Activated naive CD4-positive, alpha-beta T cell treated with anti-CD3 and anti-CD28 coated beads, Interleukin-2, amount 10 ng/mL, durations not matched to agents 7 days and 5 days (primary cell): ENCODE measurements at regions not wholly inside any gene's neighbourhood (a gene's known extent, or its start where the extent isn't known, plus 50 kb on each side); places are given as distances from the start of the nearest gene placed in this dataset.
"Not testable (repeated sequence)": the region's sequence is repeated elsewhere in the genome, so short reads cannot be mapped to it uniquely, and the experiment has no call there.

Source experiments
- CTCF ChIA-PET: fragments of 350-600 bp; sonication (Branson Sonifier 250); formaldehyde crosslinking; loops from one replicate; lab custom pipeline; 2021; ENCODE audit warnings: antibody characterized with exemption; lab: Charles Lee
- DNase-seq: peaks from one replicate; pipeline ENCODE4 v3.0.0-alpha.2; 2020
- H3K27ac Mint-ChIP-seq: one replicate; pipeline ENCODE4 v1.8.0; 2021; ENCODE audit warnings: mild to moderate bottlenecking, moderate library complexity, mixed read lengths
- H3K27me3 Mint-ChIP-seq: one replicate; pipeline ENCODE4 v1.8.0; 2021; ENCODE audit warnings: mild to moderate bottlenecking, mixed read lengths
- H3K36me3 Mint-ChIP-seq: one replicate; pipeline ENCODE4 v1.8.0; 2021; ENCODE audit warnings: mixed read lengths
- H3K4me1 Mint-ChIP-seq: one replicate; pipeline ENCODE4 v1.8.0; 2021; ENCODE audit warnings: mixed read lengths
- H3K4me3 Mint-ChIP-seq: one replicate; pipeline ENCODE4 v1.8.0; 2021; ENCODE audit warnings: mild to moderate bottlenecking, moderate library complexity, mixed read lengths
- H3K9me3 Mint-ChIP-seq: one replicate; pipeline ENCODE4 v1.8.0; 2021; ENCODE audit warnings: mixed read lengths

DNA sequence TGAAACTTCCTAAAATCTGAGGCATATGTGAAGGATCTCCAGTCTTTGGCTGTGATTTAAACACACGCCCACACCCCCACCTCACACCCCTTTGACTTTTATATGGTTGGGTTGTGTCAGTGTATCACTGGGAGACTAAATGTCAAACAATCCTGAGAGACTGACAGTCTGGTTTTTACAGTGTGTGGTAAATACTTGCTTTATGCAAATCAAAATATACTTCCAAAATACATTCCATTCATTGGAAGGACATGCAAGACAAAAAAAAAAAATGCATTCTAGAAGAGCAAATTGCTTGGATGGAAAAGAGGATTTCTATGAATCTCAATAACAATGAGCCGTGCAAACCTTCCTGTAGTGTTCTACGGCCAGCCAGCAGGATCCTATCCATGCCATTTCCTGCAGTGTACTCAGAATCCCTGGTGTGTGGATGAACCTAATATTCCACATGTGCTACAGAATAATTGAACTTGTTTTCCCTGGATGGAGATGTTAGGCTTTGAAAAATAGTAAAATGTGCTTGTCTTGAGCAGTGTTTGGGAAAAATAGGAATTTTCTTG lies 602.1 kb upstream of the GOT2 start:
- DNase-seq, result no peak
- no peaks in the 10 kb centered on the region for H3K27me3 Mint-ChIP-seq
- H3K4me1 Mint-ChIP-seq, result no peaks in the 10 kb centered on the region
- H3K4me3 Mint-ChIP-seq, result no peak overlapping the region
- H3K9me3 Mint-ChIP-seq, result no peaks in the 10 kb centered on the region
- CTCF ChIA-PET, result interaction anchor here (1.6 kb wide), 1 partner anchor 10 kb away, joined by 3 read pairs; no protein-coding TSS in a partner anchor
- no peaks in the 10 kb centered on the region for H3K36me3 Mint-ChIP-seq
- H3K27ac Mint-ChIP-seq, result no peak overlapping the region

DNA sequence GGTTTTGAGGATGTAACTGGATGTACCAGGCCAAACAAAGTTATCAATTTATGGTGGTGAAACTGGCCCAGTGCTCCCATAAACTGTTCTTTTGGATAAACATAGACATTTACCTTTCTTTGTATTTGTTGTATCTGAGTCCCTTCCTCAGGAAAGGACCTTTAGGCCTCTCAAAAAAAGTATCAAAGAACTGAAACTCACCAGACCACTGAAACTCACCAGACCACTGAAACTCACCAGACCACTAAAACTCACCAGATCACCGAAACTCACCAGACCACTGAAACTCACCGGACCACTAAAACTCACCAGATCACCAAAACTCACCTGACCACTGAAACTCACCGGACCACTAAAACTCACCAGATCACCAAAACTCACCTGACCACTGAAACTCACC lies 597.6 kb upstream of the GOT2 start:
- DNase-seq, H3K9me3 Mint-ChIP-seq, H3K27ac Mint-ChIP-seq, H3K27me3 Mint-ChIP-seq, H3K4me1 Mint-ChIP-seq, H3K36me3 Mint-ChIP-seq, H3K4me3 Mint-ChIP-seq, CTCF ChIA-PET: not testable (repeated sequence)

DNA sequence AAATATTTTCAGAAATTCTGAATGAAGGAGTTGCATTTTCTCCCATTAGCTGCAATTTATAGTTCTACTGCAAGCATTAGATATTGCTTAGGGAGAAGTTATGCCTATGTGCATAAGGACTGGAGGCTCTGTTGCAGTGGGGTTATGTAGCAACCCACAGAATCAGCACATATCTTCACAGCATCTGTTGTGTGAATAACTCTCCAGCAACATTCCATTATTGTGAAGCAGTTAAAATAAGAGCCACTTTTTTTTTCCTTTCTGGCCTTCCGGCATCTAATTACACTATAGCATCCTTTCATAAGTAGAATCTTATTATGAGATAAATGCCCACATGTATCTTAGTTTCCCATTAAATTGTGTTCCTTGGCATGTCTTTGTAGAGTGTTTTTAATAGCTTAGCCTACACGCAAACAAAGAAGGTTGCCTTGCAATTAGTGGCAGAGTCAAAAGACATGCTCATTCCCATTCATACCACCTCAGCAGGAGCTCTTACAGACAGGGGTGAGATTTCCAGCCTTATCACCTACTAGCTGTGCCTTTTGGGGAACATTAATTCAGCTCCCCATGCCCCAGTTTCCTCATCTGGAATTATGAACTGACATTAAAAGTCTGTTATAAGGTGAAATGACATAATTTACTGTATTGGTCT lies 596.0 kb upstream of the GOT2 start:
- Mint-ChIP-seq H3K36me3 (no peaks in the 10 kb centered on the region), H3K4me1 (no peaks in the 10 kb centered on the region), H3K9me3 (no peaks in the 10 kb centered on the region), H3K27ac (no peak overlapping the region), H3K27me3 (no peaks in the 10 kb centered on the region), H3K4me3 (no peak overlapping the region)
- CTCF ChIA-PET, result interaction anchor here (0.6 kb wide), 1 partner anchor 245 kb away, joined by 3 read pairs; no protein-coding TSS in a partner anchor
- no peak for DNase-seq

DNA sequence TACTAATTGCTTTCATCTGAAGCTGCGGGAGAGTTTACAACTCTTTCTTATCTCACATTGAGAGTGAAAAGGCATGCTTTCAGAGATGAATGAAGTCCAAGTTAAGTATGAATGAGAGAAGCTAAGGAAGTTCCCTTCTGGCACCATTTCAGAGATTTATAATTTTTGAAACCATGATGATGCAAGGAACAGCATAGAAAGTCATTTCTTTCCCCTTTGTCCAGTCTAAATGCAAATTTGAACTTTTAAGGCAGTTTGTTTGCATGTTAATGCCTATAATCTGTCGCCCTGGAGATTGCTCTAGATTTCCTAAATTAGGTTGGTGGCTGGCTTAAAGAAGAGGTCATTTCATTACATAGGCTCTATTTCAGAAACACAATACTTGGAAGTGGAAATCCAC lies 594.8 kb upstream of the GOT2 start:
- H3K4me1 Mint-ChIP-seq, result no peaks in the 10 kb centered on the region
- CTCF ChIA-PET, result no interaction called here
- H3K27me3 Mint-ChIP-seq, result no peaks in the 10 kb centered on the region
- no peak overlapping the region for H3K27ac Mint-ChIP-seq
- no peak overlapping the region for H3K4me3 Mint-ChIP-seq
- H3K36me3 Mint-ChIP-seq, result no peaks in the 10 kb centered on the region
- H3K9me3 Mint-ChIP-seq, result no peaks in the 10 kb centered on the region
- no peak for DNase-seq

DNA sequence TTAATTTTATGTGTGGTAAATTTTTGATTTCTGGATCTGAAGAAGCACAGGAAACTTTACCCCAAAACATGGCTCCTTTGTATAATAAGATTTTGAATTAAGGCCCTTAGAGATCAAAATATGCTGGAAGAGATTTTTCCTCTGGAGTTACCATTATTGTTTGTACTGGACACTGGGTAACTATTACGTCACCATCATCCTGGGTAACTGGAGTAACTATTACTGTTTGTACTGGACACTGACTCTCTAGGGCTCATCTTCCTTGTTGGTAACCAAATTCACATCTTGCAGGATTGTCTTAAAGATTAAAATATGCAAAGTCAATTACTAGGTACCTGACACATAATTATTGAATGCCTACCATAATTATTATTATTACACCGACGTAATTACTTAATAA lies 593.8 kb upstream of the GOT2 start:
- DNase-seq, result no peak
- Mint-ChIP-seq H3K27ac (no peak overlapping the region), H3K4me3 (no peak overlapping the region), H3K36me3 (no peaks in the 10 kb centered on the region), H3K9me3 (no peaks in the 10 kb centered on the region), H3K27me3 (no peaks in the 10 kb centered on the region), H3K4me1 (no peaks in the 10 kb centered on the region)
- CTCF ChIA-PET, result no interaction called here

DNA sequence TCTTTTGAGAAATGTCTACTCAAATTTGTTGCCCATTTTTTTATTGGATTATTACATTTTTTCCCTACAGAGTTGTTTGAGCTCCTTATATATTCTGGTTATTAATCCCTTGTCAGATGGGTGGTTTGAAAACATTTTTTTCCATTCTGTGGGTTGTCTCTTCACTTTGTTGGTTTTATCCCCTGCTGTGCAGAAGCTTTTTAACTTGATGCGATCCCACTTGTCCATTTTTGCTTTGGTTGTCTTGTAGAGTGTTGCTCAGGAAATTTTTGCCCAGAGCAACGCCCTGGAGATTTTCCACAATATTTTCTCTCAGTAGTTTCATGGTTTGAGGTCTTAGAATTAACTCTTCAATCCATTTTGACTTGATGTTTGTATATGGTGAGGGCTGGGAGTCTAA lies 592.8 kb upstream of the GOT2 start:
- Mint-ChIP-seq H3K36me3 (no peaks in the 10 kb centered on the region), H3K9me3 (no peaks in the 10 kb centered on the region), H3K27ac (no peak overlapping the region), H3K4me1 (no peaks in the 10 kb centered on the region), H3K27me3 (no peaks in the 10 kb centered on the region), H3K4me3 (no peak overlapping the region)
- CTCF ChIA-PET, result no interaction called here
- no peak for DNase-seq

DNA sequence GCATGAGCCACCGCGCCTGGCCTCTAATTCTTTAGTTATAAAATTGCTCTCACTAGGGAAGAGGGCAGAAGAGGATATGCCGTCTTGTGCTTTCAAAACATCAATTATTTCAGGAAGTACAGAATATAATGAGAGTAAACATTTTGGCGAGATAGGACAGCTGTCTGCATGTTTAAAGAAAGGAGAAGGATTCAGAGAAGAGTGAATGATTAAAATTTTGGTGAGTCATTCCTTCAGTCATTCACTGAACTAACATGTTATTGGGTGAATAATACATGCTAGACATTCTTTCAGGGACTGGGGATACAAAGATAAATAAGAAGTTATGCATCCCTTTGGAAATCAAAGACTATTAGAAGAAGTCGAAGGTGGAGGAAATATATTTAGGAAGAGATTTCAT lies 590.3 kb upstream of the GOT2 start:
- no peaks in the 10 kb centered on the region for H3K27me3 Mint-ChIP-seq
- no peak overlapping the region for H3K4me3 Mint-ChIP-seq
- no peaks in the 10 kb centered on the region for H3K4me1 Mint-ChIP-seq
- no peak for DNase-seq
- no peak overlapping the region for H3K27ac Mint-ChIP-seq
- no peaks in the 10 kb centered on the region for H3K9me3 Mint-ChIP-seq
- H3K36me3 Mint-ChIP-seq, result no peaks in the 10 kb centered on the region
- CTCF ChIA-PET, result no interaction called here

DNA sequence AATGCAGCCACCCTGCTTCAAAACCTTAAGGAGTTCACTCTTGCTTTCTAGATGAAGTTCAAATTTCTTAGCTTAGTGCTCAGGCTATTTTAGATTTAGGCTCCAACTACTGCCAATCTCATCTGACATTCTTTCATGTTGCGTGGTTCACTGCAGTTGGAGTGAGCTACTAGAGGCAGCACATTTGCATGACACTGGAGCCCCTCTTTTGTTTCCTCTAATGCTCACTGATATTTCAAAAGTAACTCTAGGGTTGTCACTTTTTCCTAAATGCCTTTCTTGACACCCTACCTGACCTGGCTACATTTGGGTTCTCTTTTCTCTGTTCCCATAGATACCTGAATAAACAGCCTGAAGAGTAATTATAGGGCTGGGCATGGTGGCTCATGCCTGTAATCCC lies 586.5 kb upstream of the GOT2 start:
- Mint-ChIP-seq H3K4me1 (no peaks in the 10 kb centered on the region), H3K27me3 (no peaks in the 10 kb centered on the region), H3K27ac (no peak overlapping the region), H3K36me3 (no peaks in the 10 kb centered on the region), H3K9me3 (no peaks in the 10 kb centered on the region), H3K4me3 (no peak overlapping the region)
- DNase-seq, result no peak
- CTCF ChIA-PET, result no interaction called here

DNA sequence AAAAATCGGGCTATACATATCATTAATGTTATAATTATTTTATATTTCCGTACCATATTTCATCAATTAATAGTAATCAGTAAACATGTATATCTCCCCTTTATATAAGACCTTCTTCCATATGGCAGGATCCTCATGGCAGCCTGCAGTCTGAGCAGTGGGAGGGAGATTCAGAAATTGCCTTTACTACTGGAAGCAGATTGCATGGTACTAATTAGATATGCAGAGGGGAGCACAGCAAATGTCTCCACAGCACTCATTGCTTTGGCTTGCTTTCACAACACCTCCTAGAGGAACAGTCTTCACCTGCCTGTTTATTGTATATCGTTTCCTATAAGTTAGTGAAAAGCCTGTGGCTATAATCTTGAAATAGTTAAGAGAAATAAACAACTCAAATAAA lies 585.8 kb upstream of the GOT2 start:
- CTCF ChIA-PET, result no interaction called here
- H3K36me3 Mint-ChIP-seq, result no peaks in the 10 kb centered on the region
- H3K4me3 Mint-ChIP-seq, result no peak overlapping the region
- no peak overlapping the region for H3K27ac Mint-ChIP-seq
- no peaks in the 10 kb centered on the region for H3K27me3 Mint-ChIP-seq
- DNase-seq, result no peak
- H3K4me1 Mint-ChIP-seq, result no peaks in the 10 kb centered on the region
- H3K9me3 Mint-ChIP-seq, result no peaks in the 10 kb centered on the region

DNA sequence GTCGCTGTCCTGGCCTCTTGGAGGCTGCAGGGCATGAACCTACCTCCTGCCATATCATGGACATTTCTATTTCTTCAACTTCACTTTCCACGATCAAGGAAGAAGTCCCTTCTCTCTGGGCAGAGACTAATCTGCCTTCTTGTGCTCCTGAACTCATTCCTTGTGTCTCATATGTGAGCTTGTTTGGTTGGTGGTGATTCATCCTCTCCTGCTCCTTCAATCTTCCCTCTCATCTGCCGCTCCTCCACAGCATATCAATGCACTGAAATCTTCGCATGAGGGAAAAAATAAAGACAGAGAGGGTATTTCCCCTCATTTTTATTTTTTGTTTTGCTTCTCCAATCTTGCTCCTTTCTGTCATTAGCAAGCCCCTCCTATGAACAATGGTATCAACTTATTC lies 571.7 kb upstream of the GOT2 start:
- no peak for DNase-seq
- Mint-ChIP-seq H3K27ac (no peak overlapping the region), H3K9me3 (no peaks in the 10 kb centered on the region), H3K36me3 (no peaks in the 10 kb centered on the region), H3K27me3 (no peaks in the 10 kb centered on the region), H3K4me3 (no peak overlapping the region), H3K4me1 (no peaks in the 10 kb centered on the region)
- CTCF ChIA-PET, result no interaction called here

DNA sequence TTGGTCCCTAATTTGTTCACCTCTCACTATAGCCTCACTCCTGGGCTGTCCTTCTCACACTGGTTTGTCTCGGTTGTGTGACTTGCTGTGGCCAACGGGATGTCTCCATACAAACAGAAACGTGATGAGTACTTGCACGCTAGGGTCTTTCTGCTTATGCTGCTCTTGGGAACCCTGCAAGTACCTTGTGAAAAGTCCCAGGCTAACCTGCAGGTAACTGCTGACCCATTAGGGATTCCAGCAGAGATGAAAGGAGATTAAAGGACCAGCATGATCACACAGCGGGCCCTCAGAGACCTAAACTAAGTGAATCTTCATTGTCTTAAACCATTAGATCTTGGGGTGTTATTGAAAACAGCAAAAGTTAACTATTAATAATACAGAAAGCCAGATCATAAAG lies 562.8 kb upstream of the GOT2 start:
- Mint-ChIP-seq H3K9me3 (no peaks in the 10 kb centered on the region), H3K36me3 (no peaks in the 10 kb centered on the region)
- CTCF ChIA-PET, result no interaction called here

DNA sequence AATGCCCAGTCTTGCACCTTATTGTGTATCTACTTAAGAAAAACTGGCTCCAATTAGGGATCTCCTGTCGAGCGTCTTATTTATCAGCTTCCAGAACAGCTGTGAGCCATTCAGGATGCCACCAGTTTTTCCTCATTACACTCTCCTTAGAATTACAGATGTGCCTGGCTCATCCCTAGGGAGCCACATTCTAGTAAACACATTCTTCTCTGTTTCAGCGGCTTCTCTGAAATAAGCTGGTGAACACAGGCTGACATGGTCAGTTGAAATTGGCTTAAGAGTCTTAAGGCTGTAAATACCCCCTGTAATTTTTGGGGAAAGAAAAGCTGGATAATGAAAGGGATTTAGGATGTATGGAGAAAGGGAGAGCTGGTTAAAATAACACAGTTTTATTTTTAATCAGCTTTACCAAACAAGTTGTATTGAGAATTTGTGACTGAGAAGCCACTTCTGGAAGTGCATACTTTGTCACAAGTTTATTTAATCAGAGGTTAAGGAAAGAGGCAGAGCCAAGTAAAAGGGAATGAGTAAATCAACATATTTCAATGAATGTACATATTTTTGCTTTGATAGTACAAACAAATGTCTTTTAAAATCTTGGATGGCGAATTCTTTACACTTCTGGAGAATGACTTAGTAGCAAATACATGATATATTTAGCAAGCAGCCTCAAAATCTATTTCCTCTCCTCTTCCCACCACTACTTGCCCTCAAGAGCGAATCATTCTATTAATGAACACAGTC lies 562.0 kb upstream of the GOT2 start:
- Mint-ChIP-seq H3K4me1 (no peaks in the 10 kb centered on the region), H3K27ac (no peak overlapping the region), H3K9me3 (no peaks in the 10 kb centered on the region), H3K27me3 (peaks cover 7% of the 10 kb centered on the region), H3K36me3 (no peaks in the 10 kb centered on the region), H3K4me3 (no peak overlapping the region)
- DNase-seq, result no peak
- CTCF ChIA-PET, result no interaction called here

More for the DNA sequence above, 562.8 kb upstream of the GOT2 start:
- Mint-ChIP-seq H3K27me3 (peaks cover 7% of the 10 kb centered on the region), H3K27ac (no peak overlapping the region), H3K4me1 (no peaks in the 10 kb centered on the region), H3K4me3 (no peak overlapping the region)
- DNase-seq, result no peak

DNA sequence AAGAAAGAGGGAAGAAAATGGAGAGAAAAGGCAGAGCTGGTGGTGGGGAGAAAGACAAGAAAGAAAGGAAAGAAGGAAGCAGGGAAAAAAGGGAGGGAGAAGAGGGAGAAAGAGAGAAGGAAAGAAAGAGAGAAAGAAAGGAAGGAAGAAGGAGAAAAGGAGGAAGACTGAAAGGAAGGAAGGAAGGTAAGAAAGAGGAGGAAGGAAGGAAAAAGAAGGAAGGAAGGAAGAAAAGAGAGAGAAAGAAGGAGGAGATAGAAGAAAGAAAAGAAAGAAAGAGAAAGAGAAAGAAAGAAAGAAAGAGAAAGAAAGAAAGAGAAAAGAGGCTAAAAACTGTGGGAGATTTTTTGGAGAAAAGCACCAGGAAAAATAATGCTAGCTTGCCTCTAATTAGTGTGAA lies 561.4 kb upstream of the GOT2 start:
- CTCF ChIA-PET, result no interaction called here
- Mint-ChIP-seq H3K27ac (no peak overlapping the region), H3K27me3 (peaks cover 7% of the 10 kb centered on the region), H3K9me3 (no peaks in the 10 kb centered on the region), H3K36me3 (no peaks in the 10 kb centered on the region), H3K4me3 (no peak overlapping the region), H3K4me1 (no peaks in the 10 kb centered on the region)
- DNase-seq, result no peak

DNA sequence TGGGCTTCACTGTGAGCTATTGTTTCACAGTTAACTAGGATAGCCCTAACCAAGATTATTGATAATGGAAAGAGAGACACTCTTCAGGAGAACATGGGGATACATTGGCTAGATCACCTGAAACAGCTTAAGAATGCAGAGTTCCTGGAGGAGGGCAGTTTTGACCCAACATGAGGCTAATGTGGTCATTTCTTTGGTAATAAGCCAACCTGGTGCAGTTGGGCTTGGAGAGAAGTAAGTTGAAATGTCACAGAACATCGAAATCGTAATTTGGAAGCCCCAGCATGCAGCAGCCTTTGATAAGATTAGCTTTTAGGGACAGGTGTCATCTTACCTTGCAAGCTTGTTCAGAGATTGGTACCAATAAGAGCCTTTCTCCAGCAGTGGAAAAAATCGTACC lies 556.6 kb upstream of the GOT2 start:
- Mint-ChIP-seq H3K27me3 (peaks cover 7% of the 10 kb centered on the region), H3K27ac (no peak overlapping the region), H3K9me3 (no peaks in the 10 kb centered on the region), H3K36me3 (no peaks in the 10 kb centered on the region), H3K4me3 (no peak overlapping the region), H3K4me1 (no peaks in the 10 kb centered on the region)
- no peak for DNase-seq
- CTCF ChIA-PET, result no interaction called here

DNA sequence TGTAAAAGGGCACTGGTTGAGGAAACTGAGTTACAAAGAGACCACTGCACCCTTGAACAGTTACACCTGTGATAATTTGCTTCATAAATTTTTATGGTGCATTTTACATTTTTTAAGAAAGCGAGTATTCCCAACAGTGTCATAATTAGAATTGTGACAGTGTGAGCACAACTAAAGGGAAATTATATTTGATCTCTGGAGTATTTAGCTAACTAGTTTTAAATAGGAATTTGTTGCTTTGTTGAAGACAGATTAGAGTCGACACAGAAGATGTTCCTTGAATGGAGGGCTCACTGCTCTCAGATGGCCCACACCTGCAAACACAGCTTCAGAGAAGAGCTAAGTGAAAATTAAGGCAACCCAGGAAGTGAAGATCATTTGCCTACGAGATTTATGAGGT lies 555.0 kb upstream of the GOT2 start:
- Mint-ChIP-seq H3K9me3 (peaks cover 5% of the 10 kb centered on the region), H3K27ac (no peak overlapping the region), H3K36me3 (no peaks in the 10 kb centered on the region), H3K4me1 (no peaks in the 10 kb centered on the region), H3K27me3 (no peaks in the 10 kb centered on the region), H3K4me3 (no peak overlapping the region)
- CTCF ChIA-PET, result no interaction called here
- DNase-seq, result no peak
